Trophoblast cell (in vitro differentiated cells and primary cell): ENCODE measurements at regions not wholly inside any gene's neighbourhood (a gene's known extent, or its start where the extent isn't known, plus 50 kb on each side); places are given as distances from the start of the nearest gene placed in this dataset.
"Not testable (repeated sequence)": the region's sequence is repeated elsewhere in the genome, so short reads cannot be mapped to it uniquely, and the experiment has no call there.

ENCODE experiments used
- DNase-seq, 2 donors: peaks; one replicate each; pipeline ENCODE4 v3.0.0-alpha.2; 2016
- H2AFZ ChIP-seq: 2 replicates; pipeline ENCODE4 v1.6.1; 2013; ENCODE audit warnings: low read length, moderate library complexity, mild to moderate bottlenecking; ENCODE audit not compliant: insufficient read depth, poor library complexity
- H2AK5ac ChIP-seq: 2 replicates; pipeline ENCODE4 v1.6.1; 2013; ENCODE audit warnings: mild to moderate bottlenecking, low read length
- H2BK120ac ChIP-seq: 2 replicates; pipeline ENCODE4 v1.6.1; 2013; ENCODE audit warnings: low read length, mild to moderate bottlenecking, moderate library complexity; ENCODE audit not compliant: insufficient read depth, poor library complexity
- H2BK12ac ChIP-seq: 2 replicates; pipeline ENCODE4 v1.6.1; 2013; ENCODE audit warnings: mild to moderate bottlenecking, low read length, moderate library complexity
- H2BK5ac ChIP-seq: 2 replicates; pipeline ENCODE4 v1.6.1; 2013; ENCODE audit warnings: low read length, low read depth, moderate library complexity, mild to moderate bottlenecking; ENCODE audit not compliant: poor library complexity
- H3K14ac ChIP-seq: 2 replicates; pipeline ENCODE4 v1.6.1; 2013; ENCODE audit warnings: mild to moderate bottlenecking, low read length
- H3K18ac ChIP-seq: 2 replicates; pipeline ENCODE4 v1.6.1; 2013; ENCODE audit warnings: mild to moderate bottlenecking, low read length
- H3K23ac ChIP-seq: 2 replicates; pipeline ENCODE4 v1.6.1; 2013; ENCODE audit warnings: low read length
- H3K27ac ChIP-seq: 2 replicates; pipeline ENCODE4 v1.5.1; 2013; ENCODE audit warnings: low read depth, mild to moderate bottlenecking, inconsistent platforms, low read length, moderate library complexity
- H3K27me3 ChIP-seq: 2 replicates; pipeline ENCODE4 v1.6.1; 2013; ENCODE audit warnings: inconsistent platforms, mild to moderate bottlenecking, low read length, moderate library complexity; ENCODE audit not compliant: insufficient read depth
- H3K36me3 ChIP-seq, 2 experiments: 1 replicate in 1 of 2; 2 replicates in 1 of 2; pipeline ENCODE4 v1.6.1; 2013; ENCODE audit warnings: low read length in 2 of 2, mild to moderate bottlenecking in 2 of 2, moderate library complexity in 1 of 2; ENCODE audit not compliant: insufficient read depth in 2 of 2, control insufficient read depth in 1 of 2
- H3K4ac ChIP-seq: 2 replicates; pipeline ENCODE4 v1.6.1; 2013; ENCODE audit warnings: low read depth, mild to moderate bottlenecking, low read length, moderate library complexity
- H3K4me1 ChIP-seq, 2 experiments: 1 replicate in 1 of 2; 2 replicates in 1 of 2; pipeline ENCODE4 v1.6.1; 2013; ENCODE audit warnings: low read length in 2 of 2, mild to moderate bottlenecking in 2 of 2, moderate library complexity in 1 of 2; ENCODE audit not compliant: insufficient read depth in 2 of 2, control insufficient read depth in 1 of 2
- H3K4me2 ChIP-seq: 2 replicates; pipeline ENCODE4 v1.6.1; 2013; ENCODE audit warnings: inconsistent platforms, mild to moderate bottlenecking, low read length, moderate library complexity
- H3K4me3 ChIP-seq: 2 replicates; pipeline ENCODE4 v1.5.1; 2013; ENCODE audit warnings: mild to moderate bottlenecking, low read depth, low read length, inconsistent platforms
- H3K79me1 ChIP-seq: one replicate; pipeline ENCODE4 v1.6.1; 2013; ENCODE audit warnings: low read length
- H3K79me2 ChIP-seq: 2 replicates; pipeline ENCODE4 v1.6.1; 2013; ENCODE audit warnings: low read length, mild to moderate bottlenecking; ENCODE audit not compliant: control insufficient read depth, insufficient read depth, poor library complexity
- H3K9ac ChIP-seq: 2 replicates; pipeline ENCODE4 v1.6.1; 2013; ENCODE audit warnings: mild to moderate bottlenecking, low read length
- H3K9me3 ChIP-seq: 2 replicates; pipeline ENCODE4 v1.6.1; 2013; ENCODE audit warnings: low read depth, mild to moderate bottlenecking, control low read depth, inconsistent platforms, low read length; ENCODE audit not compliant: insufficient read depth
- H4K12ac ChIP-seq: 2 replicates; pipeline ENCODE4 v1.6.1; 2013; ENCODE audit warnings: low read depth, mild to moderate bottlenecking, low read length, moderate library complexity
- H4K8ac ChIP-seq: 2 replicates; pipeline ENCODE4 v1.6.1; 2013; ENCODE audit warnings: low read depth, mild to moderate bottlenecking, low read length, moderate library complexity
- H4K91ac ChIP-seq: one replicate; pipeline ENCODE4 v1.6.1; 2013; ENCODE audit warnings: low read depth, mild to moderate bottlenecking, low read length, moderate library complexity
- WGBS: extraction: QIAGEN DNeasy Blood & Tissue Kit; methylation state at CpG from one replicate; pipeline ENCODE4 v1.1.7; 2013; ENCODE audit warnings: missing lambda C conversion rate; ENCODE audit not compliant: insufficient read length, insufficient coverage; ENCODE audit errors: extremely low coverage; 5-methylcytosine and 5-hydroxymethylcytosine counted together

GRCh38 chr19:56905631-56906150 is 65.2 kb upstream of the PEG3 start:
- Histone ChIP-seq H4K91ac (no peak overlapping the region), H3K23ac (no peak overlapping the region), H4K12ac (no peak overlapping the region), H3K9me3 (peaks cover 25% of the 10 kb centered on the region), H3K36me3 (no peaks in the 10 kb centered on the region), H3K14ac (no peak overlapping the region), H3K4ac (no peak overlapping the region), H3K27me3 (no peaks in the 10 kb centered on the region), H2BK5ac (no peak overlapping the region), H2BK12ac (no peak overlapping the region), H2AK5ac (no peak overlapping the region), H3K4me3 (no peak overlapping the region), H3K18ac (no peak overlapping the region), H3K9ac (no peak overlapping the region), H3K4me1 (no peaks in the 10 kb centered on the region), H3K4me2 (no peak overlapping the region), H3K79me2 (no peaks in the 10 kb centered on the region), H3K79me1 (no peaks in the 10 kb centered on the region), H2BK120ac (no peak overlapping the region), H2AFZ (no peak overlapping the region), H3K27ac (no peak overlapping the region), H4K8ac (no peak overlapping the region)
- DNase-seq: no peak
- WGBS: no CpG with 5 or more reads among the region's 6 CpGs

GRCh38 chr19:56912401-56913112 is 72.0 kb upstream of the PEG3 start:
- no peak overlapping the region for H3K23ac ChIP-seq
- H3K27me3 ChIP-seq: no peaks in the 10 kb centered on the region
- H3K4ac ChIP-seq: no peak overlapping the region
- H2BK120ac ChIP-seq: no peak overlapping the region
- no peak overlapping the region for H3K27ac ChIP-seq
- H4K8ac ChIP-seq: no peak overlapping the region
- no peak overlapping the region for H3K9ac ChIP-seq
- H2BK5ac ChIP-seq: no peak overlapping the region
- H3K14ac ChIP-seq: no peak overlapping the region
- H2AFZ ChIP-seq: no peak overlapping the region
- H3K18ac ChIP-seq: no peak overlapping the region
- no peaks in the 10 kb centered on the region for H3K4me1 ChIP-seq
- no peak overlapping the region for H3K4me2 ChIP-seq
- no peak overlapping the region for H2AK5ac ChIP-seq
- H3K79me1 ChIP-seq: no peaks in the 10 kb centered on the region
- DNase-seq: no peak
- no peak overlapping the region for H3K4me3 ChIP-seq
- H4K91ac ChIP-seq: no peak overlapping the region
- peaks cover 30% of the 10 kb centered on the region for H3K9me3 ChIP-seq
- no peaks in the 10 kb centered on the region for H3K79me2 ChIP-seq
- no peak overlapping the region for H4K12ac ChIP-seq
- WGBS: 100% methylated on average over 1 of the region's 10 CpGs
- H3K36me3 ChIP-seq: no peaks in the 10 kb centered on the region
- no peak overlapping the region for H2BK12ac ChIP-seq

DNA sequence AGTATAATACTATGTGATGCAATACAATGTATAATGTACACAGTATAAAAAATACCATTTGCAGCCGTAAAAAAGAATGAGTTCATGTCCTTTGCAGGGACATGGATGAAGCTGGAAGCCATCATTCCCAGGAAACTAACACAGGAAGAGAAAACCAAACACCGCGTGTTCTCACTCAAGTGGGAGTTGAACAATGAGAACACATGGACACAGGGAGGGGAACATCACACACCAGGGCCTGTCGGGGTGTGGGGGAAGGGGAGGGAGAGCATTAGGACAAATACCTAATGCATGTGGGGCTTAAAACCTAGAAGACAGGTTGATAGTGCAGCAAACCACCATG is 72.6 kb upstream of the PEG3 start:
- DNase-seq, H2AK5ac ChIP-seq: not testable (repeated sequence)

GRCh38 chr19:56916528-56916927 is 76.0 kb upstream of the PEG3 start:
- H2AK5ac ChIP-seq: no peak overlapping the region
- H3K4ac ChIP-seq: no peak overlapping the region
- H3K23ac ChIP-seq: no peak overlapping the region
- no peak overlapping the region for H2BK120ac ChIP-seq
- H3K79me1 ChIP-seq: no peaks in the 10 kb centered on the region
- H3K14ac ChIP-seq: no peak overlapping the region
- H2BK12ac ChIP-seq: no peak overlapping the region
- H3K36me3 ChIP-seq: no peaks in the 10 kb centered on the region
- H3K27me3 ChIP-seq: no peaks in the 10 kb centered on the region
- no peak overlapping the region for H3K18ac ChIP-seq
- no peak overlapping the region for H2AFZ ChIP-seq
- H4K8ac ChIP-seq: no peak overlapping the region
- H3K4me3 ChIP-seq: no peak overlapping the region
- peaks cover 20% of the 10 kb centered on the region for H3K9me3 ChIP-seq
- no peak overlapping the region for H3K27ac ChIP-seq
- H4K12ac ChIP-seq: no peak overlapping the region
- no CpG with 5 or more reads among the region's 2 CpGs for WGBS
- H2BK5ac ChIP-seq: no peak overlapping the region
- no peak overlapping the region for H4K91ac ChIP-seq
- no peak overlapping the region for H3K9ac ChIP-seq
- no peak overlapping the region for H3K4me2 ChIP-seq
- no peak for DNase-seq
- no peaks in the 10 kb centered on the region for H3K4me1 ChIP-seq
- H3K79me2 ChIP-seq: no peaks in the 10 kb centered on the region

More for the DNA sequence above, 72.6 kb upstream of the PEG3 start:
- H4K8ac ChIP-seq, H3K14ac ChIP-seq, H3K4me1 ChIP-seq, H2BK5ac ChIP-seq, H3K4me3 ChIP-seq, H3K18ac ChIP-seq, H4K91ac ChIP-seq, H3K27ac ChIP-seq, H3K23ac ChIP-seq, H2BK120ac ChIP-seq, H3K4ac ChIP-seq, H3K9ac ChIP-seq, H2BK12ac ChIP-seq, H3K36me3 ChIP-seq, H4K12ac ChIP-seq, H3K79me1 ChIP-seq, H3K4me2 ChIP-seq, H3K79me2 ChIP-seq, H2AFZ ChIP-seq, H3K27me3 ChIP-seq: not testable (repeated sequence)
- peaks cover 28% of the 10 kb centered on the region for H3K9me3 ChIP-seq
- no CpG with 5 or more reads among the region's 4 CpGs for WGBS
